Ascending aorta (tissue), 2 donors: ENCODE measurements at regions not wholly inside any gene's neighbourhood (a gene's known extent, or its start where the extent isn't known, plus 50 kb on each side); places are given as distances from the start of the nearest gene placed in this dataset.

Experiments
- DNase-seq, 2 donors: peaks; one replicate each; pipeline ENCODE4 v3.0.0-alpha.2; 2019; ENCODE audit warnings: low spot score in 2 of 2
- H3K27ac ChIP-seq, 2 donors: fragments of 200-600 bp; sonication (generic); one replicate each; pipeline ENCODE4 v1.5.1; 2016 to 2017; ENCODE audit warnings: mild to moderate bottlenecking in 1 of 2
- H3K27me3 ChIP-seq: fragments of 200-600 bp; sonication (generic); one replicate; pipeline ENCODE4 v1.5.1; 2017
- H3K36me3 ChIP-seq, 2 donors: fragments of 200-600 bp; sonication (generic); one replicate each; pipeline ENCODE4 v1.5.1; 2016
- H3K4me1 ChIP-seq, 2 donors: fragments of 200-600 bp; sonication (generic); one replicate each; pipeline ENCODE4 v1.5.1; 2016 to 2017; ENCODE audit warnings: mild to moderate bottlenecking in 1 of 2
- H3K4me3 ChIP-seq, 2 donors: fragments of 200-600 bp; sonication (generic); one replicate each; pipeline ENCODE4 v1.5.1; 2016 to 2017; ENCODE audit warnings: mild to moderate bottlenecking in 1 of 2
- H3K9me3 ChIP-seq, 2 donors: fragments of 200-600 bp; sonication (generic); one replicate each; pipeline ENCODE4 v1.5.1; 2016
- CTCF ChIP-seq, 3 experiments: fragments of 200-600 bp in 2 of 3; fragments of 450-650 bp in 1 of 3; sonication (generic) in 2 of 3; IDR thresholded peaks; one replicate each; pipeline ENCODE4 v1.5.1; 2016 to 2019; ENCODE audit warnings: antibody characterized with exemption in 3 of 3, mild to moderate bottlenecking in 1 of 3, moderate library complexity in 1 of 3
- intact Hi-C: fragments of 100-400 bp; cut with DNase I; formaldehyde crosslinking; loops from one replicate; pipeline ENCODE4 v1.15.1; 2023

GRCh38 chr6:12569646-12570045, 146.9 kb upstream of the PHACTR1 start:
- Histone ChIP-seq H3K27me3 (no peaks in the 10 kb centered on the region), H3K4me1 (peaks cover 0 to 4% of the 10 kb centered on the region in 2 donors), H3K36me3 (no peaks in the 10 kb centered on the region), H3K4me3 (no peak overlapping the region), H3K9me3 (no peaks in the 10 kb centered on the region), H3K27ac (no peak overlapping the region)
- no peak for TF ChIP-seq CTCF (IDR thresholded peaks at IDR 0.05)
- intact Hi-C loops: no loop called here
- no peak for DNase-seq

GRCh38 chr6:12570461-12571030, 146.0 kb upstream of the PHACTR1 start:
- H3K4me3 ChIP-seq: no peak overlapping the region
- no peaks in the 10 kb centered on the region for H3K27me3 ChIP-seq
- no peak overlapping the region for H3K27ac ChIP-seq
- no peaks in the 10 kb centered on the region for H3K9me3 ChIP-seq
- DNase-seq: no peak
- intact Hi-C loops: no loop called here
- TF ChIP-seq CTCF (IDR thresholded peaks at IDR 0.05): no peak
- H3K4me1 ChIP-seq: peaks cover 0 to 4% of the 10 kb centered on the region in 2 donors
- H3K36me3 ChIP-seq: no peaks in the 10 kb centered on the region

- DNase-seq: no peak
- Histone ChIP-seq H3K27ac (no peak overlapping the region), H3K9me3 (no peaks in the 10 kb centered on the region), H3K4me3 (no peak overlapping the region), H3K4me1 (peaks cover 0 to 4% of the 10 kb centered on the region in 2 donors), H3K27me3 (no peaks in the 10 kb centered on the region), H3K36me3 (no peaks in the 10 kb centered on the region)
- no peak for TF ChIP-seq CTCF (IDR thresholded peaks at IDR 0.05)
- intact Hi-C loops: no loop called here
These were observed 143.4 kb upstream of the PHACTR1 start for GRCh38 chr6:12572896-12573827.

- DNase-seq: no peak
- Histone ChIP-seq H3K4me3 (no peak overlapping the region), H3K27ac (no peak overlapping the region), H3K36me3 (no peaks in the 10 kb centered on the region), H3K4me1 (peaks cover 0 to 4% of the 10 kb centered on the region in 2 donors), H3K27me3 (no peaks in the 10 kb centered on the region), H3K9me3 (no peaks in the 10 kb centered on the region)
- intact Hi-C loops: no loop called here
- no peak for TF ChIP-seq CTCF (IDR thresholded peaks at IDR 0.05)
These were observed 140.6 kb upstream of the PHACTR1 start for GRCh38 chr6:12575961-12576360.

- H3K4me1 ChIP-seq: peaks cover 0 to 4% of the 10 kb centered on the region in 2 donors
- no peak for DNase-seq
- no peak for TF ChIP-seq CTCF (IDR thresholded peaks at IDR 0.05)
- H3K36me3 ChIP-seq: no peaks in the 10 kb centered on the region
- no peaks in the 10 kb centered on the region for H3K9me3 ChIP-seq
- no peak overlapping the region for H3K27ac ChIP-seq
- intact Hi-C loops: no loop called here
- no peak overlapping the region for H3K4me3 ChIP-seq
- no peaks in the 10 kb centered on the region for H3K27me3 ChIP-seq
These were observed 140.2 kb upstream of the PHACTR1 start for GRCh38 chr6:12576389-12576788.
